Esophagus muscularis mucosa (tissue), 4 donors: ENCODE measurements at regions not wholly inside any gene's neighbourhood (a gene's known extent, or its start where the extent isn't known, plus 50 kb on each side); places are given as distances from the start of the nearest gene placed in this dataset.

ENCODE experiments used
- DNase-seq: peaks from one replicate; pipeline ENCODE4 v3.0.0-alpha.2; 2017; ENCODE audit errors: extremely low spot score
- H3K27ac ChIP-seq, 4 donors: fragments of 200-600 bp; sonication (generic); replicated peaks in 1 of 4; 1 replicate in 3 of 4; 2 replicates in 1 of 4; pipeline ENCODE4 v1.5.1; 2016 to 2019; ENCODE audit warnings: mild to moderate bottlenecking in 1 of 4
- H3K27me3 ChIP-seq, 4 donors: fragments of 200-600 bp; sonication (generic); one replicate each; pipeline versions ENCODE4 v1.5.1 to v1.6.0; 2016 to 2019
- H3K36me3 ChIP-seq, 4 donors: fragments of 200-600 bp; sonication (generic); one replicate each; pipeline ENCODE4 v1.5.1; 2016 to 2019
- H3K4me1 ChIP-seq, 4 donors: fragments of 200-600 bp; sonication (generic); one replicate each; pipeline ENCODE4 v1.5.1; 2016 to 2019
- H3K4me3 ChIP-seq, 4 donors: fragments of 200-600 bp; sonication (generic); 1 replicate in 2 of 4; 2 replicates in 2 of 4; pipeline ENCODE4 v1.5.1; 2016 to 2019; ENCODE audit warnings: mild to moderate bottlenecking in 4 of 4, moderate library complexity in 1 of 4
- H3K9me3 ChIP-seq, 4 donors: fragments of 200-600 bp; sonication (generic); 1 replicate in 3 of 4; 2 replicates in 1 of 4; pipeline ENCODE4 v1.5.1; 2016 to 2019
- CTCF ChIP-seq, 3 experiments: fragments of 200-600 bp in 2 of 3; fragments of 450-650 bp in 1 of 3; sonication (generic) in 2 of 3; IDR thresholded peaks; one replicate each; pipeline ENCODE4 v1.5.1; 2017 to 2019; ENCODE audit warnings: antibody characterized with exemption in 3 of 3, mild to moderate bottlenecking in 2 of 3, moderate library complexity in 1 of 3
- EP300 ChIP-seq: sonication (generic); formaldehyde crosslinking; IDR thresholded peaks from one replicate; pipeline ENCODE4 v1.6.1; 2017; ENCODE audit warnings: antibody characterized with exemption
- POLR2A ChIP-seq: fragments of 450-650 bp; IDR thresholded peaks from one replicate; pipeline ENCODE4 v1.6.1; 2017; ENCODE audit warnings: antibody characterized with exemption, moderate library complexity, mild to moderate bottlenecking, low read depth
- POLR2AphosphoS5 ChIP-seq, 2 donors: sonication (generic); formaldehyde crosslinking; IDR thresholded peaks; one replicate each; pipeline ENCODE4 v1.6.1; 2017; ENCODE audit warnings: antibody characterized with exemption in 2 of 2
- WGBS: methylation state at CpG from one replicate; pipeline ENCODE4 v1.1.5; 2018; 5-methylcytosine and 5-hydroxymethylcytosine counted together
- intact Hi-C: fragments of 100-400 bp; cut with DNase I; formaldehyde crosslinking; loops from one replicate; pipeline ENCODE4 v1.15.1; 2023

DNA sequence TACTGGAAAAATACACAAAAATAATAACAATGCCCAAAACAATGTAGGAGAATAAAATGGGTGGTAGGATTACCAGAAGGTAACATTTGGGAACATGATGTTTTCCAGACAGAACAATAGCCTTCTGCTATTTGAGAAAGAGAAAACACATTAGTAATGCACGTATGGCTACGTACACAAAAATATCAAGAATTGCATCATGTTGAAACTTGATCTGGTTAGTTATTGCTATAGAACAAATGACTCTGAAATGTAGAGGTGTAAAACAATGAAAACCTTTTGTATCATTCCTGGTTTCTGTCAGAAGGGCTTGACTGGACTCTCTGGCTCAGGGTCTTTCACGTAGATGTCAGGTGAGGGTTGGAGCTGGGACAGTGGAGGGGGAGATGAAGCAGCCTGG lies 1040.0 kb downstream of the FAT4 start:
- no peaks in the 10 kb centered on the region for H3K36me3 ChIP-seq
- no peak for TF ChIP-seq CTCF (IDR thresholded peaks at IDR 0.05)
- TF ChIP-seq POLR2AphosphoS5 (IDR thresholded peaks at IDR 0.05), result no peak
- no peak for TF ChIP-seq POLR2A
- no peak for TF ChIP-seq EP300
- no peaks in the 10 kb centered on the region for H3K9me3 ChIP-seq
- no peak for DNase-seq
- intact Hi-C loops, result no loop called here
- H3K27me3 ChIP-seq, result no peaks in the 10 kb centered on the region
- no peak overlapping the region for H3K4me3 ChIP-seq
- no peak overlapping the region for H3K27ac ChIP-seq
- WGBS, result 89% methylated on average over 3 of the region's 3 CpGs
- H3K4me1 ChIP-seq, result no peaks in the 10 kb centered on the region

DNA sequence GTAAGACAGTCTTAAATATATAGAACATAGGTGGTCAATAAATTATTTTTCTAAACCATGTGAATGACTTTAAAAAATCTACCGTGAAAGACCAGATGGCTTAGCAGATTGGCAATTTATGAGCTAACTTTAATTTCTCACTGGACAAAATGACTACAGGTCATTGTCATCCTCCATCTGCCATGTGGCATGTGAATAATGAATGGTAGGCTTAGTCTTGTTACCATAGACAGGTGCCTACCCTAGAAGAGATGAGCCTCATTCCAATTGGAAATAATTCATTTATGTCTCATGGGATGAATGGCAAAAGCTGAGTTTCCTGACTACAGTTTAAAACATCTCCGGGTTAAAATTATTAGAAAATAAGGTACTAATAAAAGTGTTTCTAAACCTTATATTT lies 1043.3 kb downstream of the FAT4 start:
- Histone ChIP-seq H3K4me3 (no peak overlapping the region), H3K9me3 (no peaks in the 10 kb centered on the region), H3K27ac (no peak overlapping the region), H3K36me3 (no peaks in the 10 kb centered on the region), H3K4me1 (no peaks in the 10 kb centered on the region), H3K27me3 (no peaks in the 10 kb centered on the region)
- 89% methylated on average over 2 of the region's 2 CpGs for WGBS
- DNase-seq, result no peak
- TF ChIP-seq EP300, result no peak
- TF ChIP-seq CTCF (IDR thresholded peaks at IDR 0.05), result no peak
- no peak for TF ChIP-seq POLR2A
- intact Hi-C loops, result no loop called here

DNA sequence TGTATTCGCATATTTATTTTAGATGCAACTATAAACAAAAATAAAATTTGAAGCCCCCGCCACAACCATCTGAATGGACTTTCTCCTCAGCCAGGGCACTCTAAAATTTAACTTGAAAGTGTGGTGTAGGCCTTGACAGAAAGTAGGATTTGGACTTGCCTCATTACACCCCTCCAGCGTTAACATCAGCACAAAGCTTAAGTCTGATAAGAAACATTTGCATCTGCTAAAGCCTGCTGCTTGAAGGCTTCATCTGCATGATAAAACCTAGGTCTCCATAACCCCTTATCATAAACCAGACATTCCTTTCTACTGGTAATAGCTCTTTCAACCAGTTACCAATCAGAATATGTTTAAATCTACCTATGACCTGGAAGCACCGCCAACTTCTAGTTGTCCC lies 1046.5 kb downstream of the FAT4 start:
- Histone ChIP-seq H3K27me3 (no peaks in the 10 kb centered on the region), H3K4me3 (no peak overlapping the region), H3K36me3 (no peaks in the 10 kb centered on the region), H3K9me3 (no peaks in the 10 kb centered on the region), H3K4me1 (no peaks in the 10 kb centered on the region), H3K27ac (no peak overlapping the region)
- WGBS, result 89% methylated on average over 3 of the region's 4 CpGs
- no peak for TF ChIP-seq CTCF (IDR thresholded peaks at IDR 0.05)
- no peak for TF ChIP-seq EP300
- TF ChIP-seq POLR2A, result no peak
- TF ChIP-seq POLR2AphosphoS5 (IDR thresholded peaks at IDR 0.05), result no peak
- intact Hi-C loops, result no loop called here
- no peak for DNase-seq

DNA sequence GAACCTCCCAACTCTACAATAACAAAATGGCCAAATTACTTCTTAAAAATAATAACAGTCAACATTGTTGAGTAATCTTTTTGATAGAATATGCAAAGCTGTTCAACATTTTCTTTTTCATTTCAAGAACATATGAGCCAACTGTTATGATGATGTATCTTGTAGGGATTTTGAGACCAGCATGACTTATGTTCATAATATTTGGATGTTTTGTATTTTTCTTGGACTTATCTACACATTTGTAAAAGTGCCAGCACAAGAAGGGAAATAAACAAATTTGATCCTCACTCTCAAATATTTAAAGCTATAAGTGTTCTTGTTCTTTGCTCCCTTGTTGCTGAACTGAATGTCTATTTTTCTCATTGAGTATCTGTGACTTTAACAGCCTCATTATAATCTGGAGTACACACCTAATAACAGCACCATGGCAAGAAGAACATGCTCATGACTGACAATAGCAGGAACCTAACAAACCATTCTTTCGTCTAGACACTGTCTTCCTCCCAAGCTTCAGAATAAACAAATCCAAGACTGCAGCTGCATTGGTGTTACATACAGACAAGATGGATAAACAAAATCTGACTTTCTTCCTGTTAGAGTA lies 1049.7 kb downstream of the FAT4 start:
- no peak for DNase-seq
- no peak overlapping the region for H3K27ac ChIP-seq
- WGBS, result 32% methylated on average over 1 of the region's 1 CpG
- H3K9me3 ChIP-seq, result no peaks in the 10 kb centered on the region
- H3K4me3 ChIP-seq, result no peak overlapping the region
- TF ChIP-seq EP300 (no peak), POLR2AphosphoS5 (IDR thresholded peaks at IDR 0.05) (no peak), CTCF (IDR thresholded peaks at IDR 0.05) (no peak), POLR2A (no peak)
- no peaks in the 10 kb centered on the region for H3K36me3 ChIP-seq
- peaks cover 0 to 12% (median 9%) of the 10 kb centered on the region in 4 donors for H3K4me1 ChIP-seq
- H3K27me3 ChIP-seq, result no peaks in the 10 kb centered on the region
- intact Hi-C loops, result no loop called here

- TF ChIP-seq EP300, result no peak
- no peak for TF ChIP-seq POLR2A
- no peak for TF ChIP-seq POLR2AphosphoS5 (IDR thresholded peaks at IDR 0.05)
- TF ChIP-seq CTCF (IDR thresholded peaks at IDR 0.05), result no peak
- Histone ChIP-seq H3K27me3 (no peaks in the 10 kb centered on the region), H3K27ac (no peak overlapping the region), H3K36me3 (no peaks in the 10 kb centered on the region), H3K9me3 (no peaks in the 10 kb centered on the region), H3K4me3 (no peak overlapping the region), H3K4me1 (peaks cover 0 to 13% (median 10%) of the 10 kb centered on the region in 4 donors)
- DNase-seq, result no peak
- intact Hi-C loops, result no loop called here
Measured at GRCh38 chr4:126369076-126369475, 1054.3 kb downstream of the FAT4 start.
